OCI-LY7 (cell line): ENCODE measurements at regions not wholly inside any gene's neighbourhood (a gene's known extent, or its start where the extent isn't known, plus 50 kb on each side); places are given as distances from the start of the nearest gene placed in this dataset.

Experiments
- BruUV-seq: library from RNA; stranded (reverse); fragments of 400-500 nt; replicated peaks from 2 replicates; lab custom pipeline; 2021; lab: Mats Ljungman, UMichigan
- CTCF ChIA-PET: fragments of 300-600 bp; sonication (Branson Sonifier 250); formaldehyde crosslinking; loops from one replicate; lab custom pipeline; 2022; ENCODE audit warnings: antibody characterized with exemption; ENCODE audit not compliant: unreplicated experiment; lab: Charles Lee
- POLR2A ChIA-PET: fragments of 300-600 bp; sonication (Branson Sonifier 250); formaldehyde crosslinking; loops from one replicate; lab custom pipeline; 2022; ENCODE audit warnings: antibody characterized with exemption; lab: Charles Lee
- DNase-seq: peaks from one replicate; pipeline ENCODE4 v3.0.0-alpha.2; 2015; ENCODE audit warnings: low spot score
- H2AFZ ChIP-seq: fragments of 200-600 bp; sonication (generic), shearing (Covaris generic); 2 replicates; pipeline ENCODE4 v1.6.1; 2014; ENCODE audit warnings: mild to moderate bottlenecking, antibody characterized with exemption, low read length, moderate library complexity
- H3K27ac ChIP-seq: fragments of 200-600 bp; sonication (generic); 2 replicates; pipeline ENCODE4 v1.5.1; 2014; ENCODE audit warnings: mixed run types, low read depth, mild to moderate bottlenecking, moderate library complexity, low read length, inconsistent platforms; ENCODE audit not compliant: poor library complexity, severe bottlenecking
- H3K36me3 ChIP-seq: fragments of 200-600 bp; sonication (generic); 2 replicates; pipeline ENCODE4 v1.6.1; 2014; ENCODE audit warnings: mild to moderate bottlenecking, antibody characterized with exemption, low read length, moderate library complexity, mixed read lengths; ENCODE audit not compliant: insufficient read depth
- H3K4me1 ChIP-seq: fragments of 200-600 bp; sonication (generic); 2 replicates; pipeline ENCODE4 v1.5.1; 2014; ENCODE audit warnings: mild to moderate bottlenecking, low read length; ENCODE audit not compliant: insufficient read depth, poor library complexity, severe bottlenecking
- H3K4me2 ChIP-seq: fragments of 200-600 bp; sonication (generic); 2 replicates; pipeline ENCODE4 v1.6.1; 2014; ENCODE audit warnings: mild to moderate bottlenecking, low read length
- H3K4me3 ChIP-seq: fragments of 200-600 bp; sonication (generic); 2 replicates; pipeline ENCODE4 v1.5.1; 2014; ENCODE audit warnings: mild to moderate bottlenecking, low read depth, low read length; ENCODE audit not compliant: poor library complexity, severe bottlenecking
- H3K79me2 ChIP-seq: fragments of 200-600 bp; sonication (generic); 2 replicates; pipeline ENCODE4 v1.6.1; 2016; ENCODE audit warnings: low read depth, mild to moderate bottlenecking, low read length, moderate library complexity, mixed read lengths; ENCODE audit not compliant: insufficient read depth
- H3K9me2 ChIP-seq: fragments of 200-600 bp; sonication (generic); 2 replicates; pipeline ENCODE4 v1.6.1; 2016; ENCODE audit warnings: mild to moderate bottlenecking, low read length, mixed read lengths; ENCODE audit not compliant: insufficient read depth
- H3K9me3 ChIP-seq: fragments of 200-600 bp; sonication (generic); 2 replicates; pipeline ENCODE4 v1.6.1; 2014; ENCODE audit warnings: mild to moderate bottlenecking, mixed run types, low read length, mixed read lengths
- H4K20me1 ChIP-seq: fragments of 200-600 bp; sonication (generic); 2 replicates; pipeline ENCODE4 v1.6.1; 2014; ENCODE audit warnings: mild to moderate bottlenecking, antibody characterized with exemption, low read length, moderate library complexity, mixed read lengths; ENCODE audit not compliant: insufficient read depth
- CTCF ChIP-seq: fragments of 200-600 bp; sonication (generic); conservative IDR thresholded peaks from 2 replicates; pipeline ENCODE4 v1.5.1; 2014; ENCODE audit warnings: mild to moderate bottlenecking, antibody characterized with exemption, low read length, moderate library complexity, mixed read lengths
- EZH2phosphoT487 ChIP-seq: fragments of 200-600 bp; sonication (generic); IDR thresholded peaks from 2 replicates; pipeline ENCODE4 v1.6.1; 2018; ENCODE audit warnings: low read depth, borderline replicate concordance, mild to moderate bottlenecking, mixed run types, antibody characterized with exemption, low read length, moderate library complexity, mixed read lengths
- intact Hi-C: fragments of 100-400 bp; cut with micrococcal nuclease; formaldehyde crosslinking; loops from one replicate; pipeline ENCODE4 v1.10.0; 2022; ENCODE audit not compliant: unreplicated experiment

GRCh38 chr12:24138041-24138440 is 188.6 kb upstream of the SOX5 start:
- H3K4me2 ChIP-seq = no peak overlapping the region
- no peaks in the 10 kb centered on the region for H3K79me2 ChIP-seq
- H3K9me3 ChIP-seq = no peaks in the 10 kb centered on the region
- H3K4me1 ChIP-seq = no peaks in the 10 kb centered on the region
- ChIA-PET POLR2A (interaction anchor here (0.6 to 0.7 kb wide), 2 partner anchors 291 to 344 kb away, joined by 3 read pairs; no protein-coding TSS in a partner anchor), CTCF (no interaction called here)
- TF ChIP-seq CTCF = no peak
- no peak for TF ChIP-seq EZH2phosphoT487
- no peaks in the 10 kb centered on the region for H4K20me1 ChIP-seq
- H3K9me2 ChIP-seq = no peaks in the 10 kb centered on the region
- H3K4me3 ChIP-seq = no peak overlapping the region
- DNase-seq = no peak
- no TSS peak for BruUV-seq
- H3K27ac ChIP-seq = no peak overlapping the region
- H2AFZ ChIP-seq = no peak overlapping the region
- intact Hi-C loops = no loop called here
- no peaks in the 10 kb centered on the region for H3K36me3 ChIP-seq

GRCh38 chr12:24135158-24135850 is 185.8 kb upstream of the SOX5 start:
- H3K79me2 ChIP-seq = no peaks in the 10 kb centered on the region
- no peak for DNase-seq
- H3K4me3 ChIP-seq = no peak overlapping the region
- no peaks in the 10 kb centered on the region for H4K20me1 ChIP-seq
- no TSS peak for BruUV-seq
- TF ChIP-seq EZH2phosphoT487 = no peak
- H3K4me2 ChIP-seq = no peak overlapping the region
- H2AFZ ChIP-seq = no peak overlapping the region
- no peaks in the 10 kb centered on the region for H3K36me3 ChIP-seq
- intact Hi-C loops = no loop called here
- H3K27ac ChIP-seq = no peak overlapping the region
- ChIA-PET CTCF (no interaction called here), POLR2A (no interaction called here)
- H3K4me1 ChIP-seq = no peaks in the 10 kb centered on the region
- H3K9me2 ChIP-seq = no peaks in the 10 kb centered on the region
- H3K9me3 ChIP-seq = no peaks in the 10 kb centered on the region

GRCh38 chr12:24134092-24134491 is 184.6 kb upstream of the SOX5 start:
- no peaks in the 10 kb centered on the region for H4K20me1 ChIP-seq
- H3K9me3 ChIP-seq = no peaks in the 10 kb centered on the region
- H3K27ac ChIP-seq = no peak overlapping the region
- TF ChIP-seq EZH2phosphoT487 (no peak), CTCF (no peak)
- no TSS peak for BruUV-seq
- intact Hi-C loops = no loop called here
- CTCF ChIA-PET = no interaction called here
- DNase-seq = no peak
- no peak overlapping the region for H3K4me2 ChIP-seq
- H3K36me3 ChIP-seq = no peaks in the 10 kb centered on the region
- H3K9me2 ChIP-seq = no peaks in the 10 kb centered on the region
- POLR2A ChIA-PET = no interaction called here
- no peak overlapping the region for H2AFZ ChIP-seq
- H3K4me3 ChIP-seq = no peak overlapping the region
- H3K4me1 ChIP-seq = no peaks in the 10 kb centered on the region
- no peaks in the 10 kb centered on the region for H3K79me2 ChIP-seq
